ENCODE measurements at regions not wholly inside any gene's neighbourhood (a gene's known extent, or its start where the extent isn't known, plus 50 kb on each side); places are given as distances from the start of the nearest gene placed in this dataset.

DNA sequence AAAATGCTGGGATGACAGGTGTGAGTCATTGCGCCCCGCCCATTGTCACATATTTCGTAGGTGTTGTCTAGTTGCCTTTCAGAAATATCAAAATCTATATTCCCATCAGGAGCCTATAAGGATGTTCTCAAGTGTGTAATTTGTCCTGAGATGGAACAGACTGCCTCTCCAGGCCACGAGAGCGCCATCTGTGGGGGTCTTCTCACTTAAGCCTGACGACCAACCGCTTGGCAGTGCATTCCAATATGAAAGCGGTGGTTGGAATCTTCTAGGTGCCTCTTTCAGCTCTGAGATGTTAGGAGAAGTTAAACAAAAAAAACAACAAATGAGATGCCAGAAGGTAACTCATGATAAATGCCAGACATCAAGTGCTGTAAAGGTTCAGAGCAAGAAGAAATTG lies 488.5 kb downstream of the QKI start:
- H3K4me1 ChIP-seq (ENCODE audit: insufficient read depth), result no peaks in the 10 kb centered on the region
- no peaks in the 10 kb centered on the region for H3K27me3 ChIP-seq
- 82% methylated on average over 8 of the region's 8 CpGs for WGBS (ENCODE audit: low lambda C conversion rate, missing lambda C conversion rate)
- no peaks in the 10 kb centered on the region for H3K9me3 ChIP-seq (ENCODE audit: low read depth)
- TF ChIP-seq EZH2phosphoT487 (IDR thresholded peaks at IDR 0.05; ENCODE audit: low read depth, severe bottlenecking, unreplicated experiment) (no peak), CTCF (IDR thresholded peaks at IDR 0.05; ENCODE audit: poor library complexity) (no peak), EZH2 (IDR thresholded peaks at IDR 0.05; ENCODE audit: borderline replicate concordance) (no peak)
- H3K79me2 ChIP-seq, result no peaks in the 10 kb centered on the region
- H3K9me2 ChIP-seq (replicated peaks; ENCODE audit: insufficient read depth), result no peaks in the 10 kb centered on the region
- H4K20me1 ChIP-seq (ENCODE audit: insufficient read depth, poor library complexity, severe bottlenecking), result no peaks in the 10 kb centered on the region
- no peak overlapping the region for H2AFZ ChIP-seq
- no peak for DNase-seq (ENCODE audit: low spot score)
- no peak overlapping the region for H3K4me3 ChIP-seq
- H3K4me2 ChIP-seq, result no peak overlapping the region
- H3K27ac ChIP-seq, result no peak overlapping the region
- H3K36me3 ChIP-seq (replicated peaks; ENCODE audit: insufficient read depth, low read depth), result no peaks in the 10 kb centered on the region

DNA sequence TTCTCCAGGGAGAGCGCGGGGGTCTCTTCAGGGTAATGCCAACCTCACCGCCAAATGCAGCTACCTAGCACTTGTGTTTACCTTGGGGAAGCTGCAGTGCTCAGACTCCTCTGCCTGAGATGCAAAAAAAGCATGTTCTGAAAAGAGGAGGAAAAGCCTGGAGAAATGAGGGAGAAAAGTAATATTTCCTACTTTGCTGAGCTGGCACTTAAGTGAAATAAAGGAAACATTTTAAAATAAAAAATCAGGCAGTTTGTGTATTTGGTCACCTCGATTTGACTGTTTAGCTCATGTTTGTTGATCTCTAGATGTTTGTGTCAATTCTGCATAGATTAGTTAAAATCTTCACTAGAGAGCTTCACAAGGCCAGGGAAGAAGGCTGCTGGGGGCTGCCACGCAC lies 487.2 kb downstream of the QKI start:
- Histone ChIP-seq H3K4me1 (ENCODE audit: insufficient read depth) (no peaks in the 10 kb centered on the region), H3K36me3 (replicated peaks; ENCODE audit: insufficient read depth, low read depth) (no peaks in the 10 kb centered on the region), H3K27me3 (no peaks in the 10 kb centered on the region), H3K79me2 (no peaks in the 10 kb centered on the region), H3K4me3 (no peak overlapping the region), H4K20me1 (ENCODE audit: insufficient read depth, poor library complexity, severe bottlenecking) (no peaks in the 10 kb centered on the region), H3K9me2 (replicated peaks; ENCODE audit: insufficient read depth) (no peaks in the 10 kb centered on the region), H3K27ac (no peak overlapping the region), H2AFZ (no peak overlapping the region), H3K4me2 (no peak overlapping the region), H3K9me3 (ENCODE audit: low read depth) (no peaks in the 10 kb centered on the region)
- WGBS (ENCODE audit: low lambda C conversion rate, missing lambda C conversion rate), result 97% methylated on average over 5 of the region's 5 CpGs
- no peak for DNase-seq (ENCODE audit: low spot score)
- TF ChIP-seq EZH2phosphoT487 (IDR thresholded peaks at IDR 0.05; ENCODE audit: low read depth, severe bottlenecking, unreplicated experiment), result no peak
- TF ChIP-seq EZH2 (IDR thresholded peaks at IDR 0.05; ENCODE audit: borderline replicate concordance), result no peak
- no peak for TF ChIP-seq CTCF (IDR thresholded peaks at IDR 0.05; ENCODE audit: poor library complexity)

DNA sequence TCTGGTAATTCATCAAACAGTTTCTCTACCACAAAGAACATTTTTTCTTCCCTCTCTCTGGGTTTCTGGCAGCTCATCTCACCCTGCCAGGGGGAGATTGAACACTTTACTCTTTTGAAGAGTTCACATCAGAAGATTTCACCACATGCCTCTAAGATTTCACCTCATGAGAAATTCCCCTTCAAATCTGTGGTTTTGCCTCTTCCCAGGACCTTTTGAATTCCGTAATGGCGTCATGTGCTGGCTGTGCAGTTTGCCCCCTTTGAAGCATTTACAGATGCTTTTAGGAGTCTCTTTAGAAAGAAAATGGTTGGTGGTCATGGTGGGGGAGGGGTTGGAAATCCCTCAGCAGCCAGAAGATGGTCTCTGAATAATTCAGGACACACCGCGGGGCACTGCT lies 486.1 kb downstream of the QKI start:
- Histone ChIP-seq H3K9me3 (ENCODE audit: low read depth) (no peaks in the 10 kb centered on the region), H3K4me2 (no peak overlapping the region), H3K27me3 (no peaks in the 10 kb centered on the region), H3K27ac (no peak overlapping the region), H3K4me1 (ENCODE audit: insufficient read depth) (no peaks in the 10 kb centered on the region), H4K20me1 (ENCODE audit: insufficient read depth, poor library complexity, severe bottlenecking) (no peaks in the 10 kb centered on the region), H3K9me2 (replicated peaks; ENCODE audit: insufficient read depth) (no peaks in the 10 kb centered on the region), H2AFZ (no peak overlapping the region), H3K4me3 (no peak overlapping the region), H3K79me2 (no peaks in the 10 kb centered on the region), H3K36me3 (replicated peaks; ENCODE audit: insufficient read depth, low read depth) (no peaks in the 10 kb centered on the region)
- 68% methylated on average over 4 of the region's 4 CpGs for WGBS (ENCODE audit: low lambda C conversion rate, missing lambda C conversion rate)
- no peak for TF ChIP-seq EZH2phosphoT487 (IDR thresholded peaks at IDR 0.05; ENCODE audit: low read depth, severe bottlenecking, unreplicated experiment)
- no peak for TF ChIP-seq EZH2 (IDR thresholded peaks at IDR 0.05; ENCODE audit: borderline replicate concordance)
- TF ChIP-seq CTCF (IDR thresholded peaks at IDR 0.05; ENCODE audit: poor library complexity), result no peak
- no peak for DNase-seq (ENCODE audit: low spot score)

DNA sequence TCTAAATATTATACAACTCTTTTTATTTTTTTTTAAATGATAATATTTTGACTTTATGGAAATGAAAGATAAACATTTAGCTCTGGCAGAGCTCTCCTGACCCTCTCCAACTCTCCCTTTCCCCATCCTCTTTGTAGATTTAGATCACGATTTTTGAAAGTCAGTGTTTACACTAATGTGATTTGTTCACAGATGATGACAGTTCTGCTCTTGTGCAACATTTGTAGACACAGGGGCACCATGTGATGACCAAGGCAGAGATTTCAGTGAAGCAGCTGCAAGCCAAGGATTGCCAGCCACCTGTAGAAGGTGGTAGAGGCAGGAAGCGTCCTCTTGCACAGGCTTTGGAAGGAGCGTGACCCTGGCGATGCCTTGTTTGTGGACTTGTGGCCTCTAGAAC lies 483.2 kb downstream of the QKI start:
- TF ChIP-seq EZH2 (IDR thresholded peaks at IDR 0.05; ENCODE audit: borderline replicate concordance) (no peak), EZH2phosphoT487 (IDR thresholded peaks at IDR 0.05; ENCODE audit: low read depth, severe bottlenecking, unreplicated experiment) (no peak), CTCF (IDR thresholded peaks at IDR 0.05; ENCODE audit: poor library complexity) (no peak)
- DNase-seq (ENCODE audit: low spot score), result no peak
- H3K4me1 ChIP-seq (ENCODE audit: insufficient read depth), result no peaks in the 10 kb centered on the region
- H2AFZ ChIP-seq, result no peak overlapping the region
- no peak overlapping the region for H3K27ac ChIP-seq
- no peaks in the 10 kb centered on the region for H3K27me3 ChIP-seq
- WGBS (ENCODE audit: low lambda C conversion rate, missing lambda C conversion rate), result 82% methylated on average over 4 of the region's 4 CpGs
- no peak overlapping the region for H3K4me2 ChIP-seq
- H3K79me2 ChIP-seq, result no peaks in the 10 kb centered on the region
- H3K36me3 ChIP-seq (replicated peaks; ENCODE audit: insufficient read depth, low read depth), result no peaks in the 10 kb centered on the region
- H4K20me1 ChIP-seq (ENCODE audit: insufficient read depth, poor library complexity, severe bottlenecking), result no peaks in the 10 kb centered on the region
- H3K9me3 ChIP-seq (ENCODE audit: low read depth), result no peaks in the 10 kb centered on the region
- no peak overlapping the region for H3K4me3 ChIP-seq
- no peaks in the 10 kb centered on the region for H3K9me2 ChIP-seq (replicated peaks; ENCODE audit: insufficient read depth)
